ENCODE measurements at regions not wholly inside any gene's neighbourhood (a gene's known extent, or its start where the extent isn't known, plus 50 kb on each side); places are given as distances from the start of the nearest gene placed in this dataset.

GRCh38 chr11:98835335-98835734, 185.4 kb upstream of the CNTN5 start:
- no peaks in the 10 kb centered on the region for H3K36me3 ChIP-seq (ENCODE audit: control insufficient read depth, insufficient read depth, low read length)

DNA sequence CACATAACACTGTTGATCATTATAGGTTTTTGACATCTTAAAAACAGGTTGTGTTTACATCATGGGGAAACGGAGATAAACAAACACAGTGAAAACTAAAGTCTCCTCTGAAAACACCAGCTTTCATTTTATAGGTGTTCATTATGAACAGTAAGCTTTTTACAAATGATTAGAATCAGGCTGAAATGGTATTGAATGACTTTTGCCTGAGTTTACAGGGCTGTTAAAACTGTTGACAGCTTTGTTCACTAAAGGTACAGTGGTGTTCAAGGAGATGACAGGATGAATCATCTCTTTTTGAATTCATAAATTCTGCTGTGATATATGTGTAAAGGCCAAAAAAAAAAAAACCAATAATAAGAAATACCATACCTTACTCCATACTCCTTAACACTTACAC, 184.6 kb upstream of the CNTN5 start:
- ChIA-PET POLR2A (no interaction called here), CTCF (ENCODE audit: low intra/inter-chr PET ratio) (no interaction called here)
- no peak overlapping the region for H3K9ac ChIP-seq (ENCODE audit: insufficient read depth in 1 of 2, low read depth in 2 of 2, low read length in 2 of 2)
- BruUV-seq (replicated peaks) = no TSS peak
- 0% methylated on average over 1 of the region's 1 CpG for WGBS (ENCODE audit: insufficient coverage, low coverage, missing lambda C conversion rate)
- DNase-seq (ENCODE audit: extremely low read depth in 1 of 4, low spot score in 3 of 4) (no peak), FAIRE-seq (no peak), ATAC-seq (no peak)
- no peaks in the 10 kb centered on the region for H3K79me2 ChIP-seq (ENCODE audit: control insufficient read depth, insufficient read depth, low read length)
- intact Hi-C loops (cut with micrococcal nuclease) = no loop called here
- H3K9me3 ChIP-seq (replicated peaks; ENCODE audit: control insufficient read depth, insufficient read depth, low read depth, low read length) = no peaks in the 10 kb centered on the region; the same call in 1 of the 2 replicates
- H2AFZ ChIP-seq (ENCODE audit: low read depth, low read length) = no peak overlapping the region
- H3K4me3 ChIP-seq = no peak overlapping the region
- H3K36me3 ChIP-seq (ENCODE audit: control insufficient read depth, insufficient read depth, low read length) = no peaks in the 10 kb centered on the region
- in situ Hi-C loops (cut with MboI) = no loop called here
- H4K20me1 ChIP-seq (replicated peaks; ENCODE audit: control insufficient read depth, insufficient read depth, low read length) = no peaks in the 10 kb centered on the region
- H3K9me1 ChIP-seq (ENCODE audit: control insufficient read depth, insufficient read depth, low read length) = no peaks in the 10 kb centered on the region
- H3K27ac ChIP-seq (ENCODE audit: extremely low read depth, low read depth, low read length) = no peak overlapping the region
- H3K4me1 ChIP-seq (replicated peaks in 1 of 2; ENCODE audit: control insufficient read depth in 2 of 2, insufficient read depth in 2 of 2, low read length in 2 of 2) = no peaks in the 10 kb centered on the region
- no peaks in the 10 kb centered on the region for H3K27me3 ChIP-seq (ENCODE audit: control insufficient read depth in 2 of 2, insufficient read depth in 2 of 2, low read length in 2 of 2)
- H3K4me2 ChIP-seq (ENCODE audit: insufficient read depth, low read length) = no peak overlapping the region
- no peak for TF ChIP-seq HNRNPK (IDR thresholded peaks at IDR 0.05; ENCODE audit: low read depth, low read length, poor library complexity, severe bottlenecking)
- no peak for TF ChIP-seq ZNF584 (CRISPR knock-in tag; IDR thresholded peaks at IDR 0.05; ENCODE audit: low read depth)
- TF ChIP-seq ZNF764 (CRISPR knock-in tag; IDR thresholded peaks at IDR 0.05; ENCODE audit: low read depth) = no peak
- no peak for TF ChIP-seq NR2C1 (IDR thresholded peaks at IDR 0.05)
- no peak for TF ChIP-seq NR2C1 (tag; IDR thresholded peaks at IDR 0.05)
- no peak for TF ChIP-seq RBM39 (optimal IDR thresholded peaks at IDR 0.05; ENCODE audit: low read depth, low read length)
- TF ChIP-seq YY1 (IDR thresholded peaks at IDR 0.05; ENCODE audit: borderline replicate concordance in 1 of 3, control insufficient read depth in 1 of 3, extremely low read depth in 1 of 3, insufficient read depth in 3 of 3, insufficient read length in 1 of 3, insufficient replicate concordance in 2 of 3, low read depth in 1 of 3, low read length in 2 of 3) = no peak
- TF ChIP-seq SREBF1 (IDR thresholded peaks at IDR 0.05; ENCODE audit: borderline replicate concordance, low read depth, low read length) = no peak
- TF ChIP-seq ESRRB (CRISPR knock-in tag; IDR thresholded peaks at IDR 0.05; ENCODE audit: borderline replicate concordance) = no peak
- TF ChIP-seq GMEB1 (CRISPR knock-in tag; IDR thresholded peaks at IDR 0.05) = no peak
- TF ChIP-seq, protein P1, sequence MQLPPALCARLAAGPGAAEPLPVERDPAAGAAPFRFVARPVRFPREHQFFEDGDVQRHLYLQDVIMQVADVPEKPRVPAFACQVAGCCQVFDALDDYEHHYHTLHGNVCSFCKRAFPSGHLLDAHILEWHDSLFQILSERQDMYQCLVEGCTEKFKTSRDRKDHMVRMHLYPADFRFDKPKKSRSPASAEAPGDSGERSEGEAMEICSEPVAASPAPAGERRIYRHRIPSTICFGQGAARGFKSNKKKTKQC (CRISPR knock-in tag; IDR thresholded peaks at IDR 0.05) = no peak

More at GRCh38 chr11:98835335-98835734, 185.4 kb upstream of the CNTN5 start:
- CTCF ChIA-PET (ENCODE audit: low intra/inter-chr PET ratio) = no interaction called here
- Histone ChIP-seq H3K4me1 (replicated peaks in 1 of 2; ENCODE audit: control insufficient read depth in 2 of 2, insufficient read depth in 2 of 2, low read length in 2 of 2) (no peaks in the 10 kb centered on the region), H2AFZ (ENCODE audit: low read depth, low read length) (no peak overlapping the region), H3K4me3 (no peak overlapping the region), H3K9ac (ENCODE audit: insufficient read depth in 1 of 2, low read depth in 2 of 2, low read length in 2 of 2) (no peak overlapping the region), H3K4me2 (ENCODE audit: insufficient read depth, low read length) (no peak overlapping the region), H3K9me3 (replicated peaks; ENCODE audit: control insufficient read depth, insufficient read depth, low read depth, low read length) (no peaks in the 10 kb centered on the region; the same call in 1 of the 2 replicates), H3K79me2 (ENCODE audit: control insufficient read depth, insufficient read depth, low read length) (no peaks in the 10 kb centered on the region), H3K27ac (ENCODE audit: extremely low read depth, low read depth, low read length) (no peak overlapping the region), H4K20me1 (replicated peaks; ENCODE audit: control insufficient read depth, insufficient read depth, low read length) (no peaks in the 10 kb centered on the region), H3K9me1 (ENCODE audit: control insufficient read depth, insufficient read depth, low read length) (no peaks in the 10 kb centered on the region), H3K27me3 (ENCODE audit: control insufficient read depth in 2 of 2, insufficient read depth in 2 of 2, low read length in 2 of 2) (no peaks in the 10 kb centered on the region)
- no peak for ATAC-seq
- TF ChIP-seq CEBPG (CRISPR knock-in tag; IDR thresholded peaks at IDR 0.05) = no peak
- peak; percentile 38 to 47; a peak in 3 of 4 replicates for TF ChIP-seq CEBPG (tag; conservative IDR thresholded peaks at IDR 0.05 in 1 of 2, IDR thresholded peaks at IDR 0.05 in 1 of 2)
- no peak for TF ChIP-seq ZEB2 (IDR thresholded peaks at IDR 0.05)
- peak in 1 of 2 experiments; percentile 9; a peak in 1 of 4 replicates for TF ChIP-seq TRIM24 (IDR thresholded peaks at IDR 0.05)
- TF ChIP-seq ZNF436 (CRISPR knock-in tag; IDR thresholded peaks at IDR 0.05) = no peak
- WGBS (ENCODE audit: insufficient coverage, low coverage, missing lambda C conversion rate) = 22% methylated on average over 2 of the region's 2 CpGs
- no peak for DNase-seq (ENCODE audit: extremely low read depth in 1 of 4, low spot score in 3 of 4)
- BruUV-seq (replicated peaks) = no TSS peak
- intact Hi-C loops (cut with micrococcal nuclease) (no loop called here), in situ Hi-C loops (cut with MboI) (no loop called here)
- POLR2A ChIA-PET = no interaction called here
- FAIRE-seq = no peak

Data from K562 (cell line).